Central memory CD4-positive, alpha-beta T cell (primary cell): ENCODE measurements at regions not wholly inside any gene's neighbourhood (a gene's known extent, or its start where the extent isn't known, plus 50 kb on each side); places are given as distances from the start of the nearest gene placed in this dataset.

Experiments used
- DNase-seq: peaks from one replicate; pipeline ENCODE4 v3.0.0; 2022

DNA sequence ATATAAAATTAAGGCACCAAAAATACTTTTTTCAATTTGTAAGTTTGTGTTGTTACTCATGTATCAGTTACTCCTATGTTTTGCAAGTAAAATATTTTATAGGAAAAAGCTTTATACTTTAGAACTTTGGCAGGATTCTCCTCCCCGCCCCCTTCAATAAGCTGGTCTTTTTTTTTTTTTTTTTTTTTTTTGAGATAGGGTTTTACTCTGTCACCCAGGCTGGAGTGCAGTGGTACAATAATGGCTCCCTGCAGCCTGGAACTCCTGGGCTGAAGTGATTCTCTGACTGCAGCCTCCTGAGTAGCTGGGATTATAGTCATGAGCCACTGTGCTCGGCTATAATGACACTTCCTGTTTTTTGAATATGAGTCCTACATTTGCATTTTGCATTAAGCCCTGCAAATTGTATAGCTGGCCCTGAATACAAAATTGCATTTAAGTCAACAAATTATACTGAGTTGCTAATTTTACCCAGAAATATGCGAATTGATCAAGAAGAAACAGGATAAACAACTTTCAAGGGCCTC is 192.9 kb downstream of the PIK3R1 start:
- DNase-seq, result no peak

DNA sequence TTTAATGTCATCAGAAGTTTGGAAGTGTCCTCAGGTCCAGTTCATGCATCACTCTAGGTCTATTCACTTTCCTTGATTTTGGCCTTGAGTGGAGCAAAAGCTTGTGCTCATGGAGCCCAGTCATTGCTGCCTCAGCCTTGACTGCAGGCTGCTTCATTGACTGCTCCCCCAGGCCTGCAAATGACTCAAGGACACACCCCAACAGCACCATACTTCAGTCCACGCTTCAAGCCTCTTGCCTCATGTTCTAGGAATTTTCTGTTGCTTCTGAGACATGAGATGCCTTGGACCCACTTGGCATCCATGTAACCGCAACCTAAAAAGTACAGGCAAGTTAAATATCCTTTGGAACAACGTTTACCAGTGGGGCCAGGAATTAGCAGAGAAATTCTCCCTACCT is 193.7 kb downstream of the PIK3R1 start:
- DNase-seq, result no peak

DNA sequence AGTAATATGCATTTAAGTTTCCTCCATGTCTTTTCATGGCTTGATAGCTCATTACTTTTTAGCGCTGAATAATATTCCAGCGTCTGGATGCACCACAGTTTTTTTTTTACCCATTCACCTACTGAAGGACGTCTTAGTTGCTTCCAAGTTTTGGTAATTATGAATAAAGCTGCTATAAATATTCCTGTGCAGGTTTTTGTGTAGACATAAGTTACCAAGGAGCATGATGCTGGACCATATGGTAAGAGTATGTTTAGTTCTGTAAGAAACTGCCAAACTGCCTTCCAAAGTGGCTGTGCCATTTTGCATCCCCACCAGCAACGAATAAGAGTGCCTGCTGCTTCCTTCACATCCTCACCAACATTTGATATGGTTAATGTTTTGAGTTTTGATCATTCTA is 195.6 kb downstream of the PIK3R1 start:
- DNase-seq, result no peak

DNA sequence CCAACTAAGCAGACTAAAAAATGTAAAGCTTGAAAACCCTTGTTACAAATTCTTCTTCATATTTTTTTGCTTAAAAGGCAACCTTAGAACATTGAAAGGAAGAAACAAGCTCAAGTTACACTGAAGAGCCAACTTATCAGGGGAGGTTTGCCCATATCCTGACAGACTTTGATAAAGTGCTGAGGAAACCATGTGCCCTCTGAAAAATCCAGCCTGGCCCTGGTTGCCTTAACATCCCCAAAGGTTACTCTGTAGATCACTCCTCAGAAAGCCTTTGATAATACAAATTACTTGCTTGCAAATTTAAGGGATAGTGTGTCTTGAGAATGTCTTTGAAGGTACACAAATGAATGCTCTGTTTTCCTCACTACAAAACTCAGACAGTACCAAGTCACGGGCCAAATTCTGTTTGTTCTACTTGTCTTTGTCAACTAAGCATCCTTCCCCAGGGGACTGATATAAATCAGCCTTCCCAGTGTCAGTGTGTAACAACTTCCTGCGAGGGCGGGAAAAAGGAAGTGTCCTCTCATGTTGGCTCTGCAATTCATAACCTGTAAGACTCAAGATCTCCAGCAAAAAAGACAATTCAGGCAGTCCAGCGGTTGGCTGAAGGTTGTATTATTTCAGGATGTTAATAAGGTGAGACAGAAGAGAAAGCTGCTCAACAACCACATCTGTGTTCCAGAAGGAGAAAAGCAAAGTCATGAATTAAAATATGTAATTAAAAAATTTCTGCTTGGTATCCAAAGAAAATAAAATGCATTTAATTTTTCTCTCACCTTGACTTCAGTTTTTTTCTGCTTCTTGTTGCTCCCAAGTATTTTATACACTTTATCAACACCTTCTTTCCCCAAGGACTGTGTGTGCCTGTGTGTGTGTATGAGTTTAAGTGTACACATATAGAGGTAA is 199.9 kb downstream of the PIK3R1 start:
- no peak for DNase-seq

DNA sequence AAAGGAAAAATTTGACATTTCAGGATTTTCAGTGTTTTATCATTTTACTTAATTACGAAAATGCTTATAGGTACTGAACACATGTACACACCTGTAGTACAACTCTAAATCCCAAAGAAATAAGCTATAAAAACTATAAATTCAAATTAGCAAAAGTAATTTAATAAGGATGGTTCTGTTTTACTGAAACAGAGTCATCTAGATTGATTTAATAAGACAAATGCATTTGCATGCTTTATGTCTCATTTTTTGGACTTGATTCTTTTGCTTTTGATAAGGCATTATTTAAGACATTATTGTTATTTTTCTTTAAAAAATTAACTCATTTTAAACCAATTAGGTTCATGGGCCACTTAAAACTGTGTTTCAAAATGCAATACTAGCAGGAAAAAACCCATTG is 201.2 kb downstream of the PIK3R1 start:
- no peak for DNase-seq

DNA sequence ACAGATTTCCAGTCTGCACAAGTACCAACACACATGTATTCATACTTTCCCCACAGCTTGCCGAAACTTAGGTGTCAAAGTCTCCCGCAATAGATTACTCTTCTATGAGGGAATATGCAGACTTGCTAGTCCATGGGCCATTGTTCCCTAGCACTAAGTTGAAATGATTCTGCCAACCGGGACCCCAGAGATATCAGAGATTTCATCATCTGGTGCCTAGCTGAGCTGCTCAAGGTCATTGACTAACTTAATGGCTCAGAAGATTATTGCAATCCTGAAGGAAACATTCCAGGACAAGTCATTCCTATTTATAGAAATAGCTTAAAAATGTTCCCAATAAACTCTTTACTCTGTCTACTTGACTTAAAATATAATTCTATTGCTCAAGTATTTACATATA is 202.6 kb downstream of the PIK3R1 start:
- no peak for DNase-seq

DNA sequence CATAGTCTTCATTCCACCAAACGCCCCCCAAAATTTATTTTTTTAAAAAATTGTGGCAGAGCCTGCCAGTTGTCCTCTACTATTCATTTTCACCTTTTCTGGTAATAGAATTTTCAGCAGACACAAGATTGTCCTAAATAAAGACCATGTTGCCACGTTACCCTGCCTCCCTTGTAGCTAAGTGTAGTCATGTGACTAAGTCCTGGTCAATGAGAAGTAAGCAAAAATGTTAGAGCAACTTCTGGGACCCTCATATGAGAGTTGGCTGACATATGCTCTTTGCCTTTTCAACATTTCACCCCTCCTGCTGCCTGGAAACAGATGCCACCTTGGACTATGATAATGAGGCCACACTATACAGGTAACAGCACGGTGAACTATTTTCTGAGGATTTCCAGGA is 203.1 kb downstream of the PIK3R1 start:
- no peak for DNase-seq

DNA sequence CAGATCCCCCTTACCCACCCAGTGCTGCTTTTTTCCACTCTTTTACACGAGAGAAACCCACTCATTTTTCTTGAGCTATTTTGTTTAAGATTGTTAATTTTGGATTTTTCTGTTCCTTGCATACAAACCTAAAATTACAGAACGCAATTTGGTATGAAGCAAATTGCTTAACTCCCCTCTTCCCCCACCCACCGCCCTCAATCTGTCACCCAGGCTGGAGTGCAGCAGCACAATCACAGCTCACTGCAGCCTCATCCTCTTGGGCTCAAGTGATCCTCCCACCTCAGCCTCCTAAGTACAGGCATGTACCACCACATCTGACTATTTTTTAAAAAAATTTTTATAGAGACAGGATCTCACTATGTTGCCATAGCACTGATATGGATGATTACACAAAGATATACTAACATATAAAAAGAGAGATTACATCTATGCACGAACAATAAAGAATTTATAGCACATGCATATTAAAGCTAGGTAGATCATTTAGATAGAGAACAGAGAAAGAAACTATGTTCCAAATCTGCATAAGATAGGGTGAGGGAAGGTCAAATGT is 203.6 kb downstream of the PIK3R1 start:
- no peak for DNase-seq

DNA sequence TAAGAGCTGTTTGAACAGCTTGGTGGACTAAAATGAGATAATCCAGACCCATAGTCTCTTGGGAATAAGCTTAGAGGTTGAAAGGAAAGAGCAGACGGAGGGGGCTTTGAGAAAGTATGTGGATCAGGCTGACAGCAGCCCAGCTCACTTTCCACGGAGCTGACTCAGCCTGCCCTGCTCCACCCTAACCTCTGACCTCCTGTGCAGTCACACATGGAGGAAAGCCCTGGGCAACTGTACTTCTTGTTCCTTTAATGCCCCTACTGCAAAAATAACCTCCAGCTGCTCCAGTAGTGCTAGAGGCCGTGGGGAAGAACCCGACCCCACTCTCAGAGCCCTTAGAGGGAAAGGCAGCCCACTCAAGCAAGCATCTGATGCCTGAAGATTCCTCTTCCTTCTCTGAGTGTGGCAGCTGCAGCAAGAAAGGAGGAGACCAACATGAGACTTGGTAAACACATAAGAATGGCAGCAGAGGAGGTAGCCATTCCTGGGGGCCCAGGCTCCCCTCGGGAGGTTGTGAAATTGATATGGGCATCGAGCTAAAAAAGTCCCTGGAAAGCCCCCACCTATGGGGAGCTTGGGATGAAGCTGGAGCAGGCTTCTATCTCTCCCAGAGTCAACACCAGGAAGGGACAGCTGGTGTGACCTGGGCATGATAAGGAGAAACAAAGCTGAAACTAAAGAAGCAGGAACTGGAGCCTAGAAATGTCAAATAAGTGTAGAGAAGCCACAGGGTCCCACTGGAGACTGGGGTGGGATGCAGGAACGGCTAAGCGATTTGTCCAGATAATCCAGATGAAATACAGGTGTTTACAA is 204.3 kb downstream of the PIK3R1 start:
- DNase-seq, result no peak

DNA sequence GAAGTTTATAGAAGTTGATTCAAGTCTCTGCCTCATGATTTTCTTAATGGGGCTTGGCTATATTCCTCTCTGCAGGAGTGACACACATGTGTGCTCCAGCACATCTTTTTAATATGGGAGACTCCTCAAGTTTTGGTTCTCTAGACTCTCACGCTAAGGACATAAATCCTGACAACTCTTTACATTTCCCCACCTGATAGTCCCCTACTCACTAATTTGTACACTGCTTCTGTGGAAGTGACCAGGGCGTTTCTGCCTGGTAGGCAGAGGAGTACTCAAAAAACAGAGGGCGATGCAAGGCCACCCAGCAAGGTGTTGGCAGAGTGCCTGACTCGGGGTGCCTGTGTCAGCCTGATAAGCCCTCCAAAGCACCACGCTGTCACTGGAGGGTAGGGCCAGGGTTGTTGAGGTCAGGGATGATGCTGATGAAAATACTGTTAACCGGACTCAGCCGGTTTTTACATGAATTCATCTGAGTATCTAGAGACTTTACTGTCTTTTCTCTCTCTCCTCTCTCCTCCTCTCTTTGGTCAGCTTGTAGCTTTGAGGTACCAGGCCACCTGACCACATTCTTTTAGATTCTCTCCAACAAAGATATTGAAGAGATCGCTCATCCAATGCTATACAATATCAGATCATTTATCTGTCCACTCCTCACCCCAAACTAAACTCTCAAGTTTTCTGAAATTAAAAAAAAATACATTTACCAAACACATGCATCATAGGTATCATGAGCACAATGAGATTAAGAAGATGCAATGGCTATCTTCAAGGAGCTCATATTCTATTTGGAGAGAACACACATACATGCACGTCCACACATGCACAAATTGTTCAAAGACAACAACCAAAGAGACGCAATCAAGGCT is 205.2 kb downstream of the PIK3R1 start:
- no peak for DNase-seq

DNA sequence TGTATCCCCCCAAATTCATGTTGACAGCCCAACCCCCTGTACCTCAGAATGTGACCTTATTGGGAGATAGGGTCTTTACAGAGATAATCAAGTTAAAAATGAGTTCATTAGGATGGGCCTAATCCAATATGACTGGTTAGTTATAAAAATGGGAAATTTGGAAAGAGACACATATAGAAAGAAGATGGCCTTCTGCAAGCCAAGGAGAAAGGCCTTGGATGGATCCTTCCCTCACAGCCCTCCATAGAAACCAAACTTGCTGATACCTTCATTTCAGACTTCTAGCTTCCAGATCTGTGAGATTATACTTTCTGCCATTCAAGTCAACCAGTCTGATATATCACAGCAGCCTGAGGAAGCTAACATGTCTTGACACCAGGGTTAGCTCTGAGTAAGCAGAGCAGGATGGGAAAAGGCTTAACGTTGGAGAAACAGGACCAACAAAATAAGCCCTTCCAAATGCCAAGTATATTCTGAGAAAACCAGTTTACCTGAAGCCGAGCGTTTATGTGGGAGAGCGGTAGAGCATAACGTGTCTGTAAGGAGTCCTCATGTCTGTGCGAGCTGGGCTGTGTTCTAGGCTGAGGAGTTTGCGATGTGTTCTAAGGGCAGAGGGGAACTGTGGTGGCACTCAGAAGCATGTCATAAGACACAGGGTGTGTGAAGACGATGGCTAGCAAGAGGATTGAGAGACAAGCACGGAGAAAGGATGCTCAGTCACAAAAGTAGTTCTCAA is 206.1 kb downstream of the PIK3R1 start:
- DNase-seq, result no peak

DNA sequence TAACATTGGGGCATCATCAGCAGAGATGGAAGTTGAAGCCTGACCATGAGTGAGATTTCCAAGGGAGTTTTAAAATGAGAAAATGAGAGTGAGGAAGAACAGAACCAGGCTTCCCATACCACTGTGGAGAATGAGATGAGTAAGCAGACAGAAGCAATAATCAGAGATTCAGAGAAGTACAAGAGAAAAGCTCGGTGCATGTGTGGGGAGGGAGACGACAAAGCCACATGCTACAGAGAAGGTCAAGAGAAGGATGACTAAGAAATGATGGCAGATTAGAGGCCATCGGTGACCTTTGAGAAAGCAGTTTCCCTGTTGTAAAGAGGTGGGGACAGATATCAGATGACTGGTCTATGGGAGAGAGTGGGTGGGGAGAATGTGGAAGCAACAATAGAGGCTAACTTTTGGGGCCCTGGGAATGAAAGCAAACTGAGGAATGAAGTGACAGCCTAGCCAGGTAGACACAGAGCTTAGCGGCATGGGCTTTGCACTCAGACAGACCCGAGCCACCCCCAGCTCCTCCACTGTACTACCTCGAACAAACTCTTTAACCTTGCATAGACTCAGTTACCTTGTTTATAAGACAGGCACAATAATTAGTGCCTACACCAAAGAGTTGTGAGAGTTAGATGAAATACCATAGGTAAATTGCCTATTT is 207.7 kb downstream of the PIK3R1 start:
- no peak for DNase-seq

DNA sequence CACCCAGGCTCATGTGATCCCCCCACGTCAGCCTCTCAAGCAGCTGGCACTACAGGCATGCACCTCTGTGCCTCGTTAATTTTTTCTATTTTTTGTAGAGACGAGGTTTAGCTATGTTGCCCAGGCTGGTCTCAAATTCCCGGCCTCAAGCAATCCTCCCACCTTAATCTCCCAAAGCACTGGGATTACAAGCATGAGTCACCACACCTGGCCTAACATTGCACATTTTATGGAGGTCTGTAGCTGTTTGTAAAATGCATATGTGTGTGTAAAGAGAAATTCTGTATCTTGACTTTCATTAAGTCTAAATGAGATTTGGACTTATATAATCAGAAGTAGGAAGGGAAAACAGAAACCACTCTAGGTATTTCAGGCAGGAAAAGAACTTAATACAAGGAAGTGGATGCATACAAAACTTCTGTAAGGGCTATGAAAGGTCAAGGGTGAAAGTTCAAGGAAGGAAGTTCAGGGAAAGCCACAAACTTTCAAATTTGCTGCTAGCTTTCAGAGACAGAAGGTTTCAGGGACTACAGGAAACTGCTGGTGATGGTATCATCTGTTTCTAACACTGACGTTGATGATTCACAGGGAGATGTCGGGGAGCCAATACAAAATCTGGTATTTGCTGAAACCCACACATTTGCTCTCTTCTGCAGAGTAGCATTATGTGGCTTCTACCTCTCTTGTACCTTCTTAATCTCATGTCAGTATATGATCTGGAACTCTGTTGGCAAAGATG is 209.4 kb downstream of the PIK3R1 start:
- DNase-seq, result peak; percentile 60

DNA sequence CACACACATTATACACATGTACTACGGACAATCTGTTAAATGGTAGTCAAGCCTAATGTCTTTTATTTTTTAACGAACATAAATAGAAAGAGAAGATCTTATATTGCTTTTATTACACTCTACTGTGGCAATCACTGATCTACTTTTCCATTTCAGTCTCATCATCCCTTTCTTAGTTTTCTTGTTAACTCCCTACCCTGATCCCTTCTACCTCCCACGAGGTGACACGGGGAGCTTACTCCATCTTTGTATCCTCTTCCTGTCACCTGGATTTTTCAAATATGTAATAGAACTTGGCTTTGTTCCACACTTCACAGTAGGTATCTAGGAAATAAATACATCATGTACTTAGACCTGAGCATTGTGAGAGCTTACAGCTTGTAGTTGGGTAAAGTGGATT is 211.0 kb downstream of the PIK3R1 start:
- DNase-seq, result no peak

DNA sequence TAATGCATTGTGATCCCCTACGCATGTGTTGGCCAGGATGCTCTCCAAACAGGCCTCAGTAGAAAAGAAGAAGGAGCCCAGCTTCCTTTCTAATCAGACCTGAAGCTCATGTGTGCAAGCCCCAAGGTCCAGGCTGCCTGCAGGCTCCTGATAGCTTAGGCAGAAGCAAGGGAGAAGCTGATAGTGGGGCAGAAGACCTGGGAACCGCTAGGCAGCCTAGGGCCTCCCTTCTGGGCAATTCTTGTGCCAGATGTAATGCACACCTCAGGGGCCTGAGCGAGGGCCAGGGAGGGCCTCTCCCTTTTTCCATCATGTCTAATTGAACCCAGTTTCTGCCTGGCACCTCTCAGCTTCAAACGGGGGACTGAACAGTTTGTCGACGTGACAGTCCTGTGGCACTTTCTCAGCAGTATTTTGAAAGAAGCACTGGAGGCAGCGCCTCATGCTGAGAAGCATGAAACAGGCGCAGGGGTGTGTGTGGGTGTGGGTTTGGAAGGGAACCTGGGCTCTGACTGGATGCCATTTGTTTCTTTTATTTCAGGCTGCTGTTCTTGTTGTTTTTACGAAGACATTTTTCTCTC is 212.8 kb downstream of the PIK3R1 start:
- DNase-seq, result no peak

DNA sequence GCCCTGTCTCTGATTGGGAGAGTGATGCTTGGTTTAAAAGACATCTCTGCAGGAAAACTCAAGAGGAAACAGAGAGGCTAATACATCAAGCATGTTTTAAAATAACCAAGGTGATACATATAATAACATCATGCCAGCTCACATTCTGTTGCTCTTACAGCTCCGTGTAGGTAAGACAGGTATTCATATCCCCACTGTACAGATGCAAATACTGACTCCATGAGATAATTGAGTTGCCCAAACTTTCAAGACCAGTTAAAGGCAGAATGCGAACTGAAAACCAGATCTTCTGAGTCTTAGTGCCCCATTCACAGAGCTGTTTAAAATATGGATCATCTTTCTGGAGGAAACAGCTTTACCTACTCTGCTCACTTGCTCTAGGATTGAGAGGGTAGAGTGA is 214.0 kb downstream of the PIK3R1 start:
- DNase-seq, result no peak

DNA sequence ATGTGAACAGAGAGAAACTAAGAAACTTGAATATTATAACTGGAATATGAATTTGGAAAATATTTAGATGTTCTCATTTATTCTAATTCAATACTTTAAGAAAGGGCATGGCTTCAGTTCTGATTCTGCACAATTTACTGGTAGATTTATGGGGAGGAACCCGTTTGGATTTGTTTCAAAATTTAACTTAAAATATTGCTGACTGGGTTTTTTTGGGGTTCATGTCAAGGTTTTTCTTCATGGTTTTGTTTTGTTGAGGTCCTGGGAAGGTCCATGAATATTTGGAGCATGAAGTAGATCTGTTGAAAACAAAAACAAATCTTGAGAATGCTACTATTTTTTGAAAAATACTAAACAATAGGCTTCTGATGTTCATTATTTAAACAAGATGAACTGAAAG is 214.7 kb downstream of the PIK3R1 start:
- no peak for DNase-seq

DNA sequence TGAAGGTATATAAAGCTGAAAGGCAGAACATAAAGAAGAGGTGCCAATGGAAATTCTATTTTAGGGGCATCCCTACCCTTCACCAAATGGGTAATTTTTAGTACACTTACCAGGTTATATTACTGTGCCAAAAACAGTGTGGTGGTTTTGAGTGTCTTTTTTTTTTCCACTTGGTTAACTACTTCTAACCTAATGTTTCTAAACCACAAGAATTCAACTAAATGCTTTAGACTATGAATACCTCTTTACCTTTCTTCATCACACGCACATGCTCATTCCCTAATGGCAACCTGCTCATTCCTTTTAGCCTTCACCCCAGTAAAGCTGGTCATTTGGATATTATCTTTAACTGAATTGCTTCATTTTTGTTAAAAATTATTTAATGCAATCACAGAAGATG is 215.6 kb downstream of the PIK3R1 start:
- no peak for DNase-seq

DNA sequence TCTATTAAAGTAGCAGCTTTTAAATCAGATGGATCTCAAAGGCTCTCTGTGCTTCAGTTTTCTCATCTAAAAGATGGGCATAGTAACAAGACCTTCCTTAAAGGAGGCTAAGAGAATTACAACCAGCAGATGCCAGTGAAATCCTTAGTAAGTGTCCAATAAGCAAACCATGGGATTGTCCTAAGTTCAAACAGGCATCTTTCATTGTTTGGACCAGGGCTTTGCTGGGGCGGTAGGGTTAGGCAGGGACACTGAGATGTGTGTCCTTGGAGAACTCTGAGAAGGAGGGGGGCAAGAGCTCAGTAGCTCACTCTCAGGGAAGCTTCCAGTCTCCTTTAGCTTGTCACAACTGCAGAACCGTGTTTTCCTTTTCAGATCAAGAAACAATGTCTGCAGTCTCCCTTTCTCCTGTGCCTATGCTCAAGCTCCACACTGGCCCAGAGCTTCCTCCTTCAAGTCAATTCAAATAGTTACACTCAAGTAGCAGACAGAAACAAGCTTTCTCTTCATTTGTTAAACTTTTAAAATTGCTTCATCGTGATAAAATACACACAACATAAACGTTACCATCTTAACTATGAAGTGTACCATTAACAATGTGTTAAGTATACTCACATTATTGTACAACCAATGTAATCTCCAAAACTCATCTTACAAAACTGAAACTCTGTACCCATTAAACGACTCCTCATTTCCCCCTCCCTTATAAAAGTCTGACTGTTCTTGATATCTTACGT is 216.2 kb downstream of the PIK3R1 start:
- DNase-seq, result no peak
